GM12892 (cell line): ENCODE measurements at regions not wholly inside any gene's neighbourhood (a gene's known extent, or its start where the extent isn't known, plus 50 kb on each side); places are given as distances from the start of the nearest gene placed in this dataset.

Experiments
- POLR2A ChIP-seq: IDR thresholded peaks from 2 replicates; pipeline ENCODE4 v1.6.1; 2011; ENCODE audit warnings: low read depth, low read length, control low read depth
- POLR2AphosphoS5 ChIP-seq: IDR thresholded peaks from 2 replicates; pipeline ENCODE4 v1.6.1; 2011; ENCODE audit warnings: low read depth, low read length, control low read depth

- TF ChIP-seq POLR2AphosphoS5 (no peak), POLR2A (no peak)
Observed at GRCh38 chr12:125890366-125890905, 825.2 kb downstream of the AACS start.
